Natural killer cell (primary cell): ENCODE measurements at regions not wholly inside any gene's neighbourhood (a gene's known extent, or its start where the extent isn't known, plus 50 kb on each side); places are given as distances from the start of the nearest gene placed in this dataset.

Experiments used
- ATAC-seq, 3 donors: fragments of 150-1000 bp in 2 of 3; fragments of 200-7000 bp in 1 of 3; cut with Tn5 transposase; 1 replicate in 1 of 3; 2 replicates in 2 of 3; pipeline ENCODE4 v1.10.0; 2021; ENCODE audit warnings: mild to moderate bottlenecking in 2 of 3, moderate library complexity in 2 of 3
- DNase-seq, 2 donors: peaks; one replicate each; pipeline versions ENCODE4 v3.0.0 to v3.0.0-alpha.2; 2013 to 2021; ENCODE audit warnings: mixed read lengths in 1 of 2
- H3K27ac ChIP-seq: one replicate; pipeline ENCODE4 v1.5.1; 2013; ENCODE audit warnings: mild to moderate bottlenecking, low read length
- H3K27me3 ChIP-seq: one replicate; pipeline ENCODE4 v1.6.1; 2013; ENCODE audit warnings: low read length; ENCODE audit not compliant: control insufficient read depth, insufficient read depth
- H3K36me3 ChIP-seq: one replicate; pipeline ENCODE4 v1.6.1; 2013; ENCODE audit warnings: low read length; ENCODE audit not compliant: control insufficient read depth, insufficient read depth
- H3K4me1 ChIP-seq: one replicate; pipeline ENCODE4 v1.6.1; 2013; ENCODE audit warnings: low read length; ENCODE audit not compliant: control insufficient read depth, insufficient read depth
- H3K4me3 ChIP-seq: one replicate; pipeline ENCODE4 v1.5.1; 2013; ENCODE audit warnings: low read length
- H3K9me3 ChIP-seq: one replicate; pipeline ENCODE4 v1.6.1; 2013; ENCODE audit warnings: low read length; ENCODE audit not compliant: control insufficient read depth, insufficient read depth
- H3K27ac Mint-ChIP-seq, 2 donors: one replicate each; pipeline ENCODE4 v1.8.0; 2022; ENCODE audit warnings: mild to moderate bottlenecking in 2 of 2, mixed read lengths in 2 of 2, moderate library complexity in 1 of 2
- H3K27me3 Mint-ChIP-seq, 2 donors: one replicate each; pipeline ENCODE4 v1.8.0; 2022; ENCODE audit warnings: low read depth in 2 of 2, mixed read lengths in 2 of 2
- H3K36me3 Mint-ChIP-seq: one replicate; pipeline ENCODE4 v1.8.0; 2022; ENCODE audit warnings: mixed read lengths
- H3K4me1 Mint-ChIP-seq, 2 donors: one replicate each; pipeline ENCODE4 v1.8.0; 2022; ENCODE audit warnings: mixed read lengths in 2 of 2
- H3K4me3 Mint-ChIP-seq: one replicate; pipeline ENCODE4 v1.8.0; 2022; ENCODE audit warnings: mild to moderate bottlenecking, moderate library complexity, mixed read lengths
- H3K9me3 Mint-ChIP-seq, 2 donors: one replicate each; pipeline ENCODE4 v1.8.0; 2022; ENCODE audit warnings: mixed read lengths in 2 of 2
- CTCF ChIP-seq: fragments of 200-600 bp; IDR thresholded peaks from one replicate; pipeline ENCODE4 v1.8.0; 2022; ENCODE audit warnings: antibody characterized with exemption
- WGBS: methylation state at CpG from one replicate; pipeline ENCODE4 v1.1.7; 2013; ENCODE audit warnings: missing lambda C conversion rate; ENCODE audit not compliant: insufficient coverage; 5-methylcytosine and 5-hydroxymethylcytosine counted together
- intact Hi-C: fragments of 100-400 bp; cut with micrococcal nuclease; formaldehyde crosslinking; loops from one replicate; pipeline ENCODE4 v1.14.2; 2022

- intact Hi-C loops: no loop called here
- Histone ChIP-seq H3K9me3 (no peaks in the 10 kb centered on the region), H3K4me3 (no peak overlapping the region), H3K4me1 (peaks cover 17% of the 10 kb centered on the region), H3K36me3 (no peaks in the 10 kb centered on the region), H3K27ac (no peak overlapping the region), H3K27me3 (peaks cover 3% of the 10 kb centered on the region)
- ATAC-seq: no peak
- Mint-ChIP-seq H3K27ac (no peak overlapping the region), H3K4me3 (no peak overlapping the region), H3K36me3 (no peaks in the 10 kb centered on the region), H3K27me3 (peaks cover 18 to 37% of the 10 kb centered on the region in 2 donors), H3K9me3 (no peaks in the 10 kb centered on the region), H3K4me1 (peaks cover 16 to 17% of the 10 kb centered on the region in 2 donors)
- no peak for TF ChIP-seq CTCF
- no peak for DNase-seq
- 80% methylated on average over 3 of the region's 3 CpGs for WGBS
Observed at GRCh38 chr19:31111741-31112140, 237.5 kb downstream of the TSHZ3 start.

DNA sequence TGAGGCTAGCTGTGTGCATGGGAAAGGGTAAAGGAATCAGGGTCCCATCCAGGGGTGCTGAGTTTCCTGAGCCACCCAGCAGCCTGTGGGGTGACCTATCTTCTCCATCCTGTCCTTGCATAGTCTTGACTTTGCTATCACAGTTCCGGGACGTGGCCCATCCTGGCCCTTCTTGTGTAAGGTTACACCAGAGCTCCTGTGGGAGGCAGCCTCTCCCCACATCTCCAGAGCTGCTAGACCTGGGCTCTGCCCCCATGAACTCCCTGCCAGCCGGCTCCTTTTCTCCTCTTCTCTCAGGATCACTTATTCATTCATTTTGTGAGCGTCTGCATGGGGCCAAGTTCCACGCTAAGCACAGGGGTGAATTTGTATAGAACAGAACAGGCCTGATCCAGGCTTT is 238.9 kb downstream of the TSHZ3 start:
- Mint-ChIP-seq H3K4me1 (peaks cover 16 to 17% of the 10 kb centered on the region in 2 donors), H3K27me3 (peaks cover 19 to 37% of the 10 kb centered on the region in 2 donors), H3K4me3 (no peak overlapping the region), H3K9me3 (no peaks in the 10 kb centered on the region), H3K36me3 (no peaks in the 10 kb centered on the region), H3K27ac (no peak overlapping the region)
- H3K36me3 ChIP-seq: no peaks in the 10 kb centered on the region
- ATAC-seq (peak in 1 of 3 donors; percentile 52), DNase-seq (peak in 1 of 2 donors; percentile 28)
- intact Hi-C loops: no loop called here
- no peak for TF ChIP-seq CTCF
- peaks cover 17% of the 10 kb centered on the region for H3K4me1 ChIP-seq
- no peaks in the 10 kb centered on the region for H3K9me3 ChIP-seq
- WGBS: 87% methylated on average over 5 of the region's 5 CpGs
- peaks cover 3% of the 10 kb centered on the region for H3K27me3 ChIP-seq
- H3K4me3 ChIP-seq: no peak overlapping the region
- H3K27ac ChIP-seq: no peak overlapping the region

GRCh38 chr19:31109636-31110035 is 239.6 kb downstream of the TSHZ3 start:
- ATAC-seq: peak in 1 of 3 donors; percentile 44
- Histone ChIP-seq H3K9me3 (no peaks in the 10 kb centered on the region), H3K27me3 (peaks cover 3% of the 10 kb centered on the region), H3K4me1 (peaks cover 17% of the 10 kb centered on the region), H3K4me3 (no peak overlapping the region), H3K27ac (no peak overlapping the region), H3K36me3 (no peaks in the 10 kb centered on the region)
- no peak for TF ChIP-seq CTCF
- H3K36me3 Mint-ChIP-seq: no peaks in the 10 kb centered on the region
- DNase-seq: no peak
- peak overlapping the region in 1 of 2 donors; percentile 54 for H3K27ac Mint-ChIP-seq
- 0% methylated on average over 2 of the region's 2 CpGs for WGBS
- peaks cover 16 to 17% of the 10 kb centered on the region in 2 donors for H3K4me1 Mint-ChIP-seq
- H3K9me3 Mint-ChIP-seq: no peaks in the 10 kb centered on the region
- H3K27me3 Mint-ChIP-seq: peaks cover 21 to 37% of the 10 kb centered on the region in 2 donors
- no peak overlapping the region for H3K4me3 Mint-ChIP-seq
- intact Hi-C loops: no loop called here

- no peaks in the 10 kb centered on the region for H3K9me3 ChIP-seq
- DNase-seq (no peak), ATAC-seq (no peak)
- H3K4me1 ChIP-seq: peaks cover 17% of the 10 kb centered on the region
- Mint-ChIP-seq H3K27ac (no peak overlapping the region), H3K27me3 (peaks cover 12 to 19% of the 10 kb centered on the region in 2 donors), H3K9me3 (no peaks in the 10 kb centered on the region), H3K4me3 (no peak overlapping the region), H3K36me3 (no peaks in the 10 kb centered on the region), H3K4me1 (peaks cover 17 to 21% of the 10 kb centered on the region in 2 donors)
- no peak overlapping the region for H3K27ac ChIP-seq
- TF ChIP-seq CTCF: no peak
- H3K4me3 ChIP-seq: no peak overlapping the region
- 89% methylated on average over 8 of the region's 8 CpGs for WGBS
- intact Hi-C loops: no loop called here
- peaks cover 3% of the 10 kb centered on the region for H3K27me3 ChIP-seq
- no peaks in the 10 kb centered on the region for H3K36me3 ChIP-seq
Observed at GRCh38 chr19:31107096-31107495, 242.1 kb downstream of the TSHZ3 start.
